ENCODE measurements at regions not wholly inside any gene's neighbourhood (a gene's known extent, or its start where the extent isn't known, plus 50 kb on each side); places are given as distances from the start of the nearest gene placed in this dataset.

DNA sequence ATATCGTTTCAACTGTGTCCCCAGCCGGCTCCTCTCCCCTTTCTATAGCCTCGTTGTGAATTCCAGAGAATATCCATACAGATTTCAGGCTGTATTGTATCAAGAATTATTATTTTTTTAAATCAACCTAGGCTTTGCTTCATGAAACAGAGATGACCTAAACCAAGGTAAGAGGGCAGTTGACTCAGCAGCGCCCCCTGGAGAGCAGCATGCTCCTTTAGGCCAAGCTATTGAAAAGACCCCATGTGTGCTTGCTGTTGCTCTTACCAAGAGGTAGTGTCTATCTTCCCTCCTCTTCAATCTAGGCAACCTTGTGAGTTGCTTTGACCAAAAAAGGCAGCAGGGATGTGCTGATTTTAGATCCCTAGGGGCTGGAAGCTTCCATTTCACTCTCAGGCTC, 426.7 kb upstream of the SMIM21 start:
- intact Hi-C loops (cut with micrococcal nuclease), result no loop called here
- Histone ChIP-seq H3K4me3 (replicated peaks in 1 of 3; ENCODE audit: low read depth in 2 of 3, low read length in 3 of 3) (no peak overlapping the region), H3K4me2 (replicated peaks; ENCODE audit: extremely low read depth, low read length, poor library complexity, severe bottlenecking) (no peak overlapping the region), H3K9me3 (replicated peaks in 1 of 2; ENCODE audit: control insufficient read depth in 1 of 2, insufficient read depth in 1 of 2, low read length in 2 of 2) (no peaks in the 10 kb centered on the region), H4K20me1 (ENCODE audit: insufficient read depth, low read length) (no peaks in the 10 kb centered on the region), H3K4me1 (ENCODE audit: control insufficient read depth in 1 of 2, insufficient read depth in 2 of 2, low read length in 2 of 2) (no peaks in the 10 kb centered on the region), H3K79me2 (ENCODE audit: insufficient read depth, low read length) (no peaks in the 10 kb centered on the region), H3K27ac (ENCODE audit: low read depth in 1 of 2, low read length in 2 of 2) (no peak overlapping the region), H2AFZ (ENCODE audit: insufficient read depth, low read depth, low read length, poor library complexity, severe bottlenecking) (no peak overlapping the region), H3K9ac (ENCODE audit: insufficient read depth, low read length, poor library complexity, severe bottlenecking) (no peak overlapping the region), H3K27me3 (ENCODE audit: control insufficient read depth in 2 of 2, insufficient read depth in 2 of 2, low read length in 2 of 2) (no peaks in the 10 kb centered on the region), H3K36me3 (replicated peaks in 1 of 2; ENCODE audit: control insufficient read depth in 1 of 2, insufficient read depth in 2 of 2, low read length in 2 of 2) (no peaks in the 10 kb centered on the region)
- DNase-seq, result no peak
- Mint-ChIP-seq H3K27me3 (ENCODE audit: low read depth in 3 of 3) (peaks cover 0 to 2% (median 0%) of the 10 kb centered on the region in 3 donors), H3K4me3 (no peak overlapping the region), H3K9me3 (peaks cover 0 to 4% (median 0%) of the 10 kb centered on the region in 7 donors), H3K4me1 (no peaks in the 10 kb centered on the region), H3K27ac (no peak overlapping the region), H3K36me3 (no peaks in the 10 kb centered on the region)
- 0% methylated on average over 1 of the region's 4 CpGs for WGBS (ENCODE audit: insufficient coverage)
- TF ChIP-seq, protein P1, sequence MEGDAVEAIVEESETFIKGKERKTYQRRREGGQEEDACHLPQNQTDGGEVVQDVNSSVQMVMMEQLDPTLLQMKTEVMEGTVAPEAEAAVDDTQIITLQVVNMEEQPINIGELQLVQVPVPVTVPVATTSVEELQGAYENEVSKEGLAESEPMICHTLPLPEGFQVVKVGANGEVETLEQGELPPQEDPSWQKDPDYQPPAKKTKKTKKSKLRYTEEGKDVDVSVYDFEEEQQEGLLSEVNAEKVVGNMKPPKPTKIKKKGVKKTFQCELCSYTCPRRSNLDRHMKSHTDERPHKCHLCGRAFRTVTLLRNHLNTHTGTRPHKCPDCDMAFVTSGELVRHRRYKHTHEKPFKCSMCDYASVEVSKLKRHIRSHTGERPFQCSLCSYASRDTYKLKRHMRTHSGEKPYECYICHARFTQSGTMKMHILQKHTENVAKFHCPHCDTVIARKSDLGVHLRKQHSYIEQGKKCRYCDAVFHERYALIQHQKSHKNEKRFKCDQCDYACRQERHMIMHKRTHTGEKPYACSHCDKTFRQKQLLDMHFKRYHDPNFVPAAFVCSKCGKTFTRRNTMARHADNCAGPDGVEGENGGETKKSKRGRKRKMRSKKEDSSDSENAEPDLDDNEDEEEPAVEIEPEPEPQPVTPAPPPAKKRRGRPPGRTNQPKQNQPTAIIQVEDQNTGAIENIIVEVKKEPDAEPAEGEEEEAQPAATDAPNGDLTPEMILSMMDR (IDR thresholded peaks at IDR 0.05), result peak; percentile 21

DNA sequence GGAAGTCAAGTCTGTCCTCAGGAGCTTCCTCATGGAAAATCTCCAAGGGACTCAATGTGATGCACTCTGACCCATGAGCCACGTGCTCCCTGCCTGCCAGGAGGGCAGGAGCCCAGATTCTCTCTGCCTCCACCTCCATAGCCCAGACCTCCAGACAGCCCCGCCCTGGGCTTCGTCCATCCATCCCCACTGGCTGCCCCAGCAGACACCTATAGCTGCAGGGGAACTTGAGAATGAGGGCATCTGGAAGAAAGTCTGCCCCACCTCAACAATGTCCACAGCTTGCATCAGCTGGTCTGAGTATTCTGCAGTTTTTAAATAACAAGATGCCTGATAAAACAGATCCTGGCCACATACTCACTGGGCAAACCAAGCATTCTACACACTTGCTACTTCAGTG, 418.8 kb upstream of the SMIM21 start:
- Histone ChIP-seq H3K9me3 (replicated peaks in 1 of 2; ENCODE audit: control insufficient read depth in 1 of 2, insufficient read depth in 1 of 2, low read length in 2 of 2) (peaks cover 0 to 5% of the 10 kb centered on the region in 2 donors), H4K20me1 (ENCODE audit: insufficient read depth, low read length) (no peaks in the 10 kb centered on the region), H3K27ac (ENCODE audit: low read depth in 1 of 2, low read length in 2 of 2) (no peak overlapping the region), H3K9ac (ENCODE audit: insufficient read depth, low read length, poor library complexity, severe bottlenecking) (no peak overlapping the region), H3K4me1 (ENCODE audit: control insufficient read depth in 1 of 2, insufficient read depth in 2 of 2, low read length in 2 of 2) (no peaks in the 10 kb centered on the region), H2AFZ (ENCODE audit: insufficient read depth, low read depth, low read length, poor library complexity, severe bottlenecking) (no peak overlapping the region), H3K27me3 (ENCODE audit: control insufficient read depth in 2 of 2, insufficient read depth in 2 of 2, low read length in 2 of 2) (no peaks in the 10 kb centered on the region), H3K79me2 (ENCODE audit: insufficient read depth, low read length) (no peaks in the 10 kb centered on the region), H3K4me2 (replicated peaks; ENCODE audit: extremely low read depth, low read length, poor library complexity, severe bottlenecking) (no peak overlapping the region), H3K36me3 (replicated peaks in 1 of 2; ENCODE audit: control insufficient read depth in 1 of 2, insufficient read depth in 2 of 2, low read length in 2 of 2) (no peaks in the 10 kb centered on the region), H3K4me3 (replicated peaks in 1 of 3; ENCODE audit: low read depth in 2 of 3, low read length in 3 of 3) (no peak overlapping the region)
- Mint-ChIP-seq H3K27ac (no peak overlapping the region), H3K9me3 (peaks cover 5 to 19% (median 8%) of the 10 kb centered on the region in 7 donors), H3K4me3 (no peak overlapping the region), H3K27me3 (ENCODE audit: low read depth in 3 of 3) (no peaks in the 10 kb centered on the region), H3K4me1 (no peaks in the 10 kb centered on the region), H3K36me3 (no peaks in the 10 kb centered on the region)
- TF ChIP-seq, protein P1 (IDR thresholded peaks at IDR 0.05), result no peak
- intact Hi-C loops (cut with micrococcal nuclease), result no loop called here
- DNase-seq, result no peak
- WGBS (ENCODE audit: insufficient coverage), result 94% methylated on average over 3 of the region's 3 CpGs
